ENCODE measurements at regions not wholly inside any gene's neighbourhood (a gene's known extent, or its start where the extent isn't known, plus 50 kb on each side); places are given as distances from the start of the nearest gene placed in this dataset.

DNA sequence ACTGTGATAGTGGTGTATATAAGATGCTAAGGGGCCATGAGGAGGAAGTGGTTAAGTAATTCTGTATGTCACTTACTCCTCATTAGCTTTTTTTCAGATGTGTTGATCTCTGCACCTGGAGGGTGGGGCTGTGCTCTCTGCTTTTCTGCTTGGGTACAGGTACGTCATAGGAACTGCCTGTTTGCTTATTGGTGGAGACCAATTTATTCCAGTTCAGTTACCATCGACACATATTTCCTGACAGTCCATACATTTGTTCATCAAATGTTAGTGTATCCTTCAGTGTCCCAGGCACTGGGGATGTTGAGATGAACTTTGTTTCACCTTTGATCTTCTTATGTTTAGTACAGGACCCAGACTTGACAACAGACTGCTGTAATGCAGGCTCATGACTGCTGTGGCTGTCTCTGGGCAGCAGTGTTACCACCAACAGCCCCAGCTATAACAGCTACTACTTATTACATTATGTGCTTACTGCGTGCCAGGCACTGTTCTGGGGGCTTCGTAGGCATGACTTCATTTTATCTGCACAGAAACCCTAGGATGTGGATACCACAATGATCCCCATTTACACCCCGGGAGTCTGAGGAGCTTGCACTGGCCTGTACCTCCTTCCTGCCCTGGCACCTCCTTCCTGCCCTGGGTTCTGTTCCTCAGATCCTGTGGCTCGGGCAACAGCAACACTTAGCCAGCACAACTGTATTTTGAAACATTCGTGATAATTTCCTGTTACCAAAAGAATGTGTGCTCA lies 87.4 kb downstream of the BUB3 start:
- Histone ChIP-seq H3K4me2 (replicated peaks; ENCODE audit: extremely low read depth, low read length, poor library complexity, severe bottlenecking) (no peak overlapping the region), H3K9ac (ENCODE audit: insufficient read depth, low read length, poor library complexity, severe bottlenecking) (no peak overlapping the region), H3K27me3 (ENCODE audit: control insufficient read depth in 2 of 2, insufficient read depth in 2 of 2, low read length in 2 of 2) (no peaks in the 10 kb centered on the region), H4K20me1 (ENCODE audit: insufficient read depth, low read length) (no peaks in the 10 kb centered on the region), H3K36me3 (replicated peaks in 1 of 2; ENCODE audit: control insufficient read depth in 1 of 2, insufficient read depth in 2 of 2, low read length in 2 of 2) (no peaks in the 10 kb centered on the region), H3K9me3 (replicated peaks in 1 of 2; ENCODE audit: control insufficient read depth in 1 of 2, insufficient read depth in 1 of 2, low read length in 2 of 2) (peaks cover 0 to under 1% of the 10 kb centered on the region in 2 donors), H2AFZ (ENCODE audit: insufficient read depth, low read depth, low read length, poor library complexity, severe bottlenecking) (no peak overlapping the region), H3K4me3 (replicated peaks in 1 of 3; ENCODE audit: low read depth in 2 of 3, low read length in 3 of 3) (no peak overlapping the region), H3K79me2 (ENCODE audit: insufficient read depth, low read length) (no peaks in the 10 kb centered on the region), H3K4me1 (ENCODE audit: control insufficient read depth in 1 of 2, insufficient read depth in 2 of 2, low read length in 2 of 2) (peaks cover 0 to 6% of the 10 kb centered on the region in 2 donors), H3K27ac (ENCODE audit: low read depth in 1 of 2, low read length in 2 of 2) (no peak overlapping the region)
- Mint-ChIP-seq H3K36me3 (no peaks in the 10 kb centered on the region), H3K27ac (peak overlapping the region in 1 of 7 donors; percentile 27), H3K4me1 (peaks cover 8% of the 10 kb centered on the region), H3K9me3 (peaks cover 0 to 2% (median 0%) of the 10 kb centered on the region in 7 donors), H3K4me3 (no peak overlapping the region), H3K27me3 (ENCODE audit: low read depth in 3 of 3) (no peaks in the 10 kb centered on the region)
- intact Hi-C loops (cut with micrococcal nuclease), result no loop called here
- DNase-seq, result no peak
- 14% methylated on average over 2 of the region's 7 CpGs for WGBS (ENCODE audit: insufficient coverage)
- TF ChIP-seq, protein P1, sequence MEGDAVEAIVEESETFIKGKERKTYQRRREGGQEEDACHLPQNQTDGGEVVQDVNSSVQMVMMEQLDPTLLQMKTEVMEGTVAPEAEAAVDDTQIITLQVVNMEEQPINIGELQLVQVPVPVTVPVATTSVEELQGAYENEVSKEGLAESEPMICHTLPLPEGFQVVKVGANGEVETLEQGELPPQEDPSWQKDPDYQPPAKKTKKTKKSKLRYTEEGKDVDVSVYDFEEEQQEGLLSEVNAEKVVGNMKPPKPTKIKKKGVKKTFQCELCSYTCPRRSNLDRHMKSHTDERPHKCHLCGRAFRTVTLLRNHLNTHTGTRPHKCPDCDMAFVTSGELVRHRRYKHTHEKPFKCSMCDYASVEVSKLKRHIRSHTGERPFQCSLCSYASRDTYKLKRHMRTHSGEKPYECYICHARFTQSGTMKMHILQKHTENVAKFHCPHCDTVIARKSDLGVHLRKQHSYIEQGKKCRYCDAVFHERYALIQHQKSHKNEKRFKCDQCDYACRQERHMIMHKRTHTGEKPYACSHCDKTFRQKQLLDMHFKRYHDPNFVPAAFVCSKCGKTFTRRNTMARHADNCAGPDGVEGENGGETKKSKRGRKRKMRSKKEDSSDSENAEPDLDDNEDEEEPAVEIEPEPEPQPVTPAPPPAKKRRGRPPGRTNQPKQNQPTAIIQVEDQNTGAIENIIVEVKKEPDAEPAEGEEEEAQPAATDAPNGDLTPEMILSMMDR (IDR thresholded peaks at IDR 0.05), result no peak

DNA sequence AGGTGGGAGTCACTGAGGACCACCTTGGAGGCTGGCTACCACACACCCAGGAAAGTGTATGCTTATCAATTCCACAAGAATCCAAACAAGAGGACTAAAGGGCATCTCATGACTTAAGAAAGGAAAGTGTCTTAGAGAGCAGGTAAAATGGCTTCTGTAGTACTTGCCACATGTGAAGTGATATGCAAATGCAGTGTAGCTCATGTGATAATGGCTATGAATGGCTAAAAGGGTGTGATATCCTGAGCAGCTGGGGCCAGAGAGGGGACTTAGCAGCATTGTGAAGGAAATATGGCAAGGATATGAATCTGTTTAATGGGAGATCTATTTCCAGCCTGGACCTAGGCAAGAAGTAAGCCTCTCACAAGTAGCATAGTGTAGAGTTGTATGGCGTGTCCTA lies 90.5 kb downstream of the BUB3 start:
- intact Hi-C loops (cut with micrococcal nuclease), result no loop called here
- H3K27me3 Mint-ChIP-seq (ENCODE audit: low read depth in 3 of 3), result no peaks in the 10 kb centered on the region

More for the DNA sequence above, 90.5 kb downstream of the BUB3 start:
- Mint-ChIP-seq H3K4me1 (peaks cover 8% of the 10 kb centered on the region), H3K9me3 (peaks cover 0 to 3% (median 0%) of the 10 kb centered on the region in 7 donors), H3K4me3 (no peak overlapping the region), H3K27ac (no peak overlapping the region), H3K36me3 (no peaks in the 10 kb centered on the region)
- Histone ChIP-seq H3K4me1 (ENCODE audit: control insufficient read depth in 1 of 2, insufficient read depth in 2 of 2, low read length in 2 of 2) (peaks cover 0 to 6% of the 10 kb centered on the region in 2 donors), H4K20me1 (ENCODE audit: insufficient read depth, low read length) (no peaks in the 10 kb centered on the region), H3K36me3 (replicated peaks in 1 of 2; ENCODE audit: control insufficient read depth in 1 of 2, insufficient read depth in 2 of 2, low read length in 2 of 2) (no peaks in the 10 kb centered on the region), H3K9me3 (replicated peaks in 1 of 2; ENCODE audit: control insufficient read depth in 1 of 2, insufficient read depth in 1 of 2, low read length in 2 of 2) (no peaks in the 10 kb centered on the region), H3K27ac (ENCODE audit: low read depth in 1 of 2, low read length in 2 of 2) (no peak overlapping the region), H3K4me2 (replicated peaks; ENCODE audit: extremely low read depth, low read length, poor library complexity, severe bottlenecking) (no peak overlapping the region), H2AFZ (ENCODE audit: insufficient read depth, low read depth, low read length, poor library complexity, severe bottlenecking) (no peak overlapping the region), H3K4me3 (replicated peaks in 1 of 3; ENCODE audit: low read depth in 2 of 3, low read length in 3 of 3) (no peak overlapping the region), H3K9ac (ENCODE audit: insufficient read depth, low read length, poor library complexity, severe bottlenecking) (no peak overlapping the region), H3K79me2 (ENCODE audit: insufficient read depth, low read length) (no peaks in the 10 kb centered on the region), H3K27me3 (ENCODE audit: control insufficient read depth in 2 of 2, insufficient read depth in 2 of 2, low read length in 2 of 2) (no peaks in the 10 kb centered on the region)
- no peak for DNase-seq
- TF ChIP-seq, protein P1 (IDR thresholded peaks at IDR 0.05), result no peak
- no CpG with 5 or more reads among the region's 1 CpG for whole genome bisulfite sequencing (ENCODE audit: insufficient coverage)
